ENCODE measurements at regions not wholly inside any gene's neighbourhood (a gene's known extent, or its start where the extent isn't known, plus 50 kb on each side); places are given as distances from the start of the nearest gene placed in this dataset.

DNA sequence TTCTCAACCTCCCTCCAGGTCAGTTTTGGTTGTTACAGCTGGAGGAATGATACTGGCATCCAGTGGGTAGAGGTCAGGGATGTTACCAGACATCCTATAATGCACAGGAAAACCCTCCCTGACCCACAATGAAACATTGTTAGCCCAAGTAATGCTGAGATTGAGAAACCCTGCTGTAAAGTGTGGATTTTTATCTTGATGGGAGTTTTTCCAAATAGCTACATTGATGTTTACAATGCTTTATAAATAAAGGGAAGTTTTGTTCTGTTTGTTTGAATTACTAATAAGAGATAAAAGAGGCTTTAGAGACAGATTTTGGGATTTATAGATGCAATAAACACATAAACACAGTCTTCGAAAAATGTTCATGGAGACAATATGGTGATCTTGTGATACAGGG, 194.0 kb upstream of the NUDT6 start:
- Mint-ChIP-seq H3K27ac (ENCODE audit: unreplicated experiment) (peak overlapping the region; percentile 87), H3K9me3 (no peaks in the 10 kb centered on the region), H3K27me3 (ENCODE audit: low read depth) (no peaks in the 10 kb centered on the region), H3K36me3 (ENCODE audit: low read depth) (peaks cover 8% of the 10 kb centered on the region), H3K4me3 (no peak overlapping the region), H3K4me1 (peaks cover 15% of the 10 kb centered on the region)
- TF ChIP-seq, protein P1, sequence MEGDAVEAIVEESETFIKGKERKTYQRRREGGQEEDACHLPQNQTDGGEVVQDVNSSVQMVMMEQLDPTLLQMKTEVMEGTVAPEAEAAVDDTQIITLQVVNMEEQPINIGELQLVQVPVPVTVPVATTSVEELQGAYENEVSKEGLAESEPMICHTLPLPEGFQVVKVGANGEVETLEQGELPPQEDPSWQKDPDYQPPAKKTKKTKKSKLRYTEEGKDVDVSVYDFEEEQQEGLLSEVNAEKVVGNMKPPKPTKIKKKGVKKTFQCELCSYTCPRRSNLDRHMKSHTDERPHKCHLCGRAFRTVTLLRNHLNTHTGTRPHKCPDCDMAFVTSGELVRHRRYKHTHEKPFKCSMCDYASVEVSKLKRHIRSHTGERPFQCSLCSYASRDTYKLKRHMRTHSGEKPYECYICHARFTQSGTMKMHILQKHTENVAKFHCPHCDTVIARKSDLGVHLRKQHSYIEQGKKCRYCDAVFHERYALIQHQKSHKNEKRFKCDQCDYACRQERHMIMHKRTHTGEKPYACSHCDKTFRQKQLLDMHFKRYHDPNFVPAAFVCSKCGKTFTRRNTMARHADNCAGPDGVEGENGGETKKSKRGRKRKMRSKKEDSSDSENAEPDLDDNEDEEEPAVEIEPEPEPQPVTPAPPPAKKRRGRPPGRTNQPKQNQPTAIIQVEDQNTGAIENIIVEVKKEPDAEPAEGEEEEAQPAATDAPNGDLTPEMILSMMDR (conservative IDR thresholded peaks at IDR 0.05) = no peak
- DNase-seq (ENCODE audit: low read depth, low spot score) = no peak

DNA sequence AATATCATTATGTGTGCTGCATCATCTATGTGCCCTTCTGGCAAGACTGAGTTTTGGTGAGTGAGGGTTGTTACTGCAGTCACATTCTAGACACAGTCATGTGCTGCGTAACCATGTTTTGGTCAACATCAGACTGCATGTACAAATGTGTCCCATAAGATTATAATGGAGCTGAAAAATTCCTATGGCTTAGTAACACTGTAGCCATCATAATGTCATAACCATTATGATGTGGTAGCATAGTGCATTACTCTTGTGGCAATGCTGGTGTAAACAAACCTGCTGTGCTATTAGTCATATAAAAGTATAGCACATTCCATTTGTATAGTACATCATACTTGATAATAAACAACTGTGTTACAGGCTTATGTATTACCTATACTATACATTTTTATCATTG, 198.1 kb upstream of the NUDT6 start:
- H3K27ac Mint-ChIP-seq (ENCODE audit: unreplicated experiment) = no peak overlapping the region
- no peak overlapping the region for H3K4me3 Mint-ChIP-seq
- TF ChIP-seq, protein P1 (conservative IDR thresholded peaks at IDR 0.05) = no peak
- peaks cover 2% of the 10 kb centered on the region for H3K9me3 Mint-ChIP-seq
- H3K27me3 Mint-ChIP-seq (ENCODE audit: low read depth) = no peaks in the 10 kb centered on the region
- H3K36me3 Mint-ChIP-seq (ENCODE audit: low read depth) = peaks cover 11% of the 10 kb centered on the region
- no peak for DNase-seq (ENCODE audit: low read depth, low spot score)
- H3K4me1 Mint-ChIP-seq = peaks cover 15% of the 10 kb centered on the region

GRCh38 chr4:123121241-123121907, 199.0 kb upstream of the NUDT6 start:
- H3K4me1 Mint-ChIP-seq = peaks cover 8% of the 10 kb centered on the region
- no peak for DNase-seq (ENCODE audit: low read depth, low spot score)
- no peaks in the 10 kb centered on the region for H3K27me3 Mint-ChIP-seq (ENCODE audit: low read depth)
- TF ChIP-seq, protein P1 (conservative IDR thresholded peaks at IDR 0.05) = no peak
- H3K4me3 Mint-ChIP-seq = no peak overlapping the region
- no peak overlapping the region for H3K27ac Mint-ChIP-seq (ENCODE audit: unreplicated experiment)
- H3K9me3 Mint-ChIP-seq = peaks cover 2% of the 10 kb centered on the region
- H3K36me3 Mint-ChIP-seq (ENCODE audit: low read depth) = peaks cover 8% of the 10 kb centered on the region

DNA sequence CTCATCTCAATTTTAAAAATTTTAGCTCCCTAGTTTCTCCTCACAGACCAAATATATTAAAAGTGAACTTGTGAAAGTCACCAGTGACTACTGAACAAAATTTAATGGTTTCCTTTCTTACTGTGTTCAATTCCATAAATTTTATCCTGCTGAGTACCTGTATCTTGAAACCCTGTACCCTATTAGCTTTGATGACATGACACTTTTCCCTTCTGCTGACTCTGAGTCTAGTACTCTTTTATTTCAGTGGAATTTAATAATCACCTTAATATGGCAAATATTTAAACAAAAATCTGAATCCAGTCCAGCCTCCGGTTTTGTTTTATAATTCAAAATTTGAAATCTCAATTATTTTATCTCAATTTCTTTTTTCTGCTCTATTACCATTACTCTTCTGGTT, 203.1 kb upstream of the NUDT6 start:
- Mint-ChIP-seq H3K9me3 (peaks cover 2% of the 10 kb centered on the region), H3K27me3 (ENCODE audit: low read depth) (no peaks in the 10 kb centered on the region), H3K4me1 (peaks cover 17% of the 10 kb centered on the region), H3K27ac (ENCODE audit: unreplicated experiment) (no peak overlapping the region), H3K4me3 (no peak overlapping the region), H3K36me3 (ENCODE audit: low read depth) (peaks cover 5% of the 10 kb centered on the region)
- no peak for DNase-seq (ENCODE audit: low read depth, low spot score)
- TF ChIP-seq, protein P1 (conservative IDR thresholded peaks at IDR 0.05) = no peak

DNA sequence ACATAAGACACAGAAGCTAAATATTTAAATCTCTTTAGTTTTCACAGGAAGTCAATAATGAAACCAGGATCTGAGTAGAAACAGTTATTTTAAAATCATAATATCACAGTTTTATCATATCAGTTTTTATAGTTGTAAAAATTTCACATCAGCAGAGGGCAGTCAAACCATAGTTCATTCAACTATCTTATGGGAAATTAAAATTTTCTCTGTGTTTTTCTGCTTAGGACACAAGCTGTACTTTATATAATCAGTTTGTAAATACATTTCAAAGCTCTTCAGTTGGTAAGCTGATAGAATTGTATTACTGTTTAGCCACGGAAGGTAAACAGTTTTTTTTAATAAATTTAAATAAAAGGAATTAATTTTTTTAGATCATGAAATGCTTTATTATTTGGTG, 204.8 kb upstream of the NUDT6 start:
- H3K27ac Mint-ChIP-seq (ENCODE audit: unreplicated experiment) = no peak overlapping the region
- no peaks in the 10 kb centered on the region for H3K27me3 Mint-ChIP-seq (ENCODE audit: low read depth)
- H3K9me3 Mint-ChIP-seq = peaks cover 2% of the 10 kb centered on the region
- H3K4me3 Mint-ChIP-seq = no peak overlapping the region
- DNase-seq (ENCODE audit: low read depth, low spot score) = no peak
- TF ChIP-seq, protein P1 (conservative IDR thresholded peaks at IDR 0.05) = peak; percentile 64
- peaks cover 17% of the 10 kb centered on the region for H3K4me1 Mint-ChIP-seq
- H3K36me3 Mint-ChIP-seq (ENCODE audit: low read depth) = peaks cover 5% of the 10 kb centered on the region
